ENCODE measurements at regions not wholly inside any gene's neighbourhood (a gene's known extent, or its start where the extent isn't known, plus 50 kb on each side); places are given as distances from the start of the nearest gene placed in this dataset.

- TF ChIP-seq CTCF (conservative IDR thresholded peaks at IDR 0.05; ENCODE audit: low read depth in 2 of 2), result no peak
- TF ChIP-seq EZH2 (IDR thresholded peaks at IDR 0.05; ENCODE audit: low read depth, unreplicated experiment), result no peak
- no peak for TF ChIP-seq EZH2phosphoT487 (IDR thresholded peaks at IDR 0.05; ENCODE audit: unreplicated experiment)
- no peak for TF ChIP-seq ETS1 (IDR thresholded peaks at IDR 0.05)
- TF ChIP-seq POLR2AphosphoS5 (IDR thresholded peaks at IDR 0.05; ENCODE audit: low read depth), result no peak
- TF ChIP-seq REST (IDR thresholded peaks at IDR 0.05; ENCODE audit: unreplicated experiment), result no peak
- TF ChIP-seq CREB1 (CRISPR knock-in tag; IDR thresholded peaks at IDR 0.05; ENCODE audit: low read depth), result no peak
- TF ChIP-seq ZNF114 (CRISPR knock-in tag; IDR thresholded peaks at IDR 0.05), result no peak
- no peak for TF ChIP-seq STAT1 (IDR thresholded peaks at IDR 0.05; ENCODE audit: unreplicated experiment)
- no peak for TF ChIP-seq JUNB (IDR thresholded peaks at IDR 0.05; ENCODE audit: unreplicated experiment)
- no peak for TF ChIP-seq ZNF462 (CRISPR knock-in tag; IDR thresholded peaks at IDR 0.05)
Observed at GRCh38 chr2:123500988-123501387, 524.1 kb upstream of the CNTNAP5 start.

Data from GM23338 (cell line).